ENCODE measurements at regions not wholly inside any gene's neighbourhood (a gene's known extent, or its start where the extent isn't known, plus 50 kb on each side); places are given as distances from the start of the nearest gene placed in this dataset.

- TF ChIP-seq CTCF (IDR thresholded peaks at IDR 0.05): no peak
- TF ChIP-seq POLR2A (IDR thresholded peaks at IDR 0.05): no peak
- no peak for TF ChIP-seq POLR2AphosphoS5 (IDR thresholded peaks at IDR 0.05)
Measured at GRCh38 chr2:120544522-120544921, 191.1 kb upstream of the GLI2 start.
